Stomach (tissue), 8 donors: ENCODE measurements at regions not wholly inside any gene's neighbourhood (a gene's known extent, or its start where the extent isn't known, plus 50 kb on each side); places are given as distances from the start of the nearest gene placed in this dataset.

ENCODE experiments used
- DNase-seq, 2 donors: peaks; one replicate each; pipeline versions ENCODE4 v3.0.0 to v3.0.0-alpha.2; 2013 to 2019
- H3K27ac ChIP-seq, 5 donors: fragments of 200-600 bp in 4 of 5; sonication (generic) in 4 of 5; one replicate each; pipeline ENCODE4 v1.5.1; 2013 to 2019; ENCODE audit warnings: mild to moderate bottlenecking in 1 of 5, moderate library complexity in 1 of 5
- H3K27me3 ChIP-seq, 3 donors: fragments of 200-600 bp; sonication (generic); one replicate each; pipeline ENCODE4 v1.5.1; 2017 to 2019; ENCODE audit warnings: mixed run types in 1 of 3
- H3K36me3 ChIP-seq, 4 donors: fragments of 200-600 bp; sonication (generic); 1 replicate in 3 of 4; 2 replicates in 1 of 4; pipeline ENCODE4 v1.5.1; 2016 to 2019
- H3K4me1 ChIP-seq, 4 donors: fragments of 200-600 bp; sonication (generic); one replicate each; pipeline ENCODE4 v1.5.1; 2016 to 2019
- H3K4me3 ChIP-seq, 4 donors: fragments of 200-600 bp; sonication (generic) in 3 of 4; one replicate each; pipeline ENCODE4 v1.5.1; 2016 to 2019; ENCODE audit warnings: mild to moderate bottlenecking in 1 of 4
- H3K9me3 ChIP-seq, 4 donors: fragments of 200-600 bp; sonication (generic); one replicate each; pipeline ENCODE4 v1.5.1; 2016 to 2019
- CTCF ChIP-seq, 7 experiments: fragments of 450-650 bp in 4 of 7; fragments of 200-600 bp in 3 of 7; sonication (generic) in 3 of 7; IDR thresholded peaks; one replicate each; pipeline ENCODE4 v1.5.1; 2016 to 2019; ENCODE audit warnings: antibody characterized with exemption in 7 of 7, control low read depth in 2 of 7, mild to moderate bottlenecking in 1 of 7
- EP300 ChIP-seq: sonication (generic); formaldehyde crosslinking; IDR thresholded peaks from one replicate; pipeline ENCODE4 v1.6.1; 2017; ENCODE audit warnings: antibody characterized with exemption
- POLR2A ChIP-seq, 4 donors: fragments of 450-650 bp; IDR thresholded peaks; one replicate each; pipeline ENCODE4 v1.6.1; 2016; ENCODE audit warnings: antibody characterized with exemption in 4 of 4, control low read depth in 2 of 4, mild to moderate bottlenecking in 1 of 4, moderate library complexity in 1 of 4
- POLR2AphosphoS5 ChIP-seq, 3 donors: sonication (generic); formaldehyde crosslinking; IDR thresholded peaks; one replicate each; pipeline ENCODE4 v1.6.1; 2016; ENCODE audit warnings: antibody characterized with exemption in 3 of 3
- WGBS, 5 donors: extraction: QIAGEN DNeasy Blood & Tissue Kit in 3 of 5; methylation state at CpG; one replicate each; pipeline versions ENCODE4 v1.1.5 to v1.1.7; 2013 to 2018; 5-methylcytosine and 5-hydroxymethylcytosine counted together
- intact Hi-C: fragments of 100-400 bp; cut with DNase I; formaldehyde crosslinking; loops from one replicate; pipeline ENCODE4 v1.15.1; 2023; ENCODE audit warnings: low total_unique reads
- donor health status: healthy with polysubstance abuse.
- donor health status: Bipolar disorder and iron deficiency.
- donor health status: healthy.

GRCh38 chr1:224528900-224529299 lies 87.2 kb upstream of the CNIH3 start:
- Histone ChIP-seq H3K9me3 (no peaks in the 10 kb centered on the region), H3K27me3 (no peaks in the 10 kb centered on the region), H3K36me3 (no peaks in the 10 kb centered on the region), H3K4me3 (no peak overlapping the region), H3K4me1 (no peaks in the 10 kb centered on the region), H3K27ac (no peak overlapping the region)
- DNase-seq: no peak
- 41 to 72% (median 57%) methylated on average over 3 of the region's 3 CpGs for WGBS, 5 donors
- TF ChIP-seq EP300: no peak
- TF ChIP-seq POLR2AphosphoS5 (IDR thresholded peaks at IDR 0.05): no peak
- TF ChIP-seq CTCF (IDR thresholded peaks at IDR 0.05): no peak
- TF ChIP-seq POLR2A (IDR thresholded peaks at IDR 0.05): no peak
- intact Hi-C loops: no loop called here

GRCh38 chr1:224529844-224530243 lies 86.3 kb upstream of the CNIH3 start:
- no peaks in the 10 kb centered on the region for H3K4me1 ChIP-seq
- no peak for DNase-seq
- H3K9me3 ChIP-seq: no peaks in the 10 kb centered on the region
- intact Hi-C loops: no loop called here
- H3K4me3 ChIP-seq: no peak overlapping the region
- H3K36me3 ChIP-seq: no peaks in the 10 kb centered on the region
- H3K27me3 ChIP-seq: no peaks in the 10 kb centered on the region
- H3K27ac ChIP-seq: no peak overlapping the region
- WGBS, 5 donors: 80 to 90% (median 83%) methylated on average over 5 of the region's 5 CpGs
- TF ChIP-seq POLR2AphosphoS5 (IDR thresholded peaks at IDR 0.05): no peak
- no peak for TF ChIP-seq POLR2A (IDR thresholded peaks at IDR 0.05)
- no peak for TF ChIP-seq EP300
- no peak for TF ChIP-seq CTCF (IDR thresholded peaks at IDR 0.05)

- H3K4me3 ChIP-seq: no peak overlapping the region
- 79 to 86% (median 82%) methylated on average over 6 of the region's 6 CpGs for WGBS, 5 donors
- intact Hi-C loops: no loop called here
These were observed 82.6 kb upstream of the CNIH3 start for GRCh38 chr1:224533517-224533916.

GRCh38 chr1:224534731-224535130 lies 81.4 kb upstream of the CNIH3 start:
- Histone ChIP-seq H3K27me3 (no peaks in the 10 kb centered on the region), H3K4me3 (no peak overlapping the region), H3K4me1 (no peaks in the 10 kb centered on the region), H3K36me3 (no peaks in the 10 kb centered on the region), H3K9me3 (no peaks in the 10 kb centered on the region), H3K27ac (no peak overlapping the region)
- intact Hi-C loops: no loop called here
- TF ChIP-seq POLR2A (IDR thresholded peaks at IDR 0.05) (no peak), EP300 (no peak), POLR2AphosphoS5 (IDR thresholded peaks at IDR 0.05) (no peak), CTCF (IDR thresholded peaks at IDR 0.05) (no peak)
- WGBS, 5 donors: 69 to 98% (median 88%) methylated on average over 3 of the region's 3 CpGs
- DNase-seq: no peak

More at GRCh38 chr1:224533517-224533916, 82.6 kb upstream of the CNIH3 start:
- TF ChIP-seq EP300 (no peak), POLR2A (IDR thresholded peaks at IDR 0.05) (no peak), CTCF (IDR thresholded peaks at IDR 0.05) (no peak), POLR2AphosphoS5 (IDR thresholded peaks at IDR 0.05) (no peak)
- H3K36me3 ChIP-seq: no peaks in the 10 kb centered on the region
- DNase-seq: no peak
- H3K9me3 ChIP-seq: no peaks in the 10 kb centered on the region
- H3K4me1 ChIP-seq: no peaks in the 10 kb centered on the region
- no peak overlapping the region for H3K27ac ChIP-seq
- H3K27me3 ChIP-seq: no peaks in the 10 kb centered on the region
